HCT116 (cell line): ENCODE measurements at regions not wholly inside any gene's neighbourhood (a gene's known extent, or its start where the extent isn't known, plus 50 kb on each side); places are given as distances from the start of the nearest gene placed in this dataset.

Source experiments
- ATAC-seq: fragments of 200-7000 bp; cut with Tn5 transposase; 2 replicates; pipeline ENCODE4 v1.9.1; 2020; ENCODE audit warnings: mild to moderate bottlenecking, moderate library complexity
- BruUV-seq: library from RNA; stranded (reverse); fragments of 400-500 nt; replicated peaks from 2 replicates; lab custom pipeline; 2021; lab: Mats Ljungman, UMichigan
- CTCF ChIA-PET: fragments of 300-600 bp; sonication (Branson Sonifier 250); formaldehyde crosslinking; loops from one replicate; lab custom pipeline; 2021; ENCODE audit warnings: antibody characterized with exemption; lab: Charles Lee
- POLR2A ChIA-PET: fragments of 300-600, 350-600 bp; sonication (Branson Sonifier 250); formaldehyde crosslinking; loops from one replicate; lab custom pipeline; 2021; ENCODE audit warnings: antibody characterized with exemption; lab: Charles Lee
- RAD21 ChIA-PET, 2 experiments: fragments of 300-600 bp; sonication (Branson Sonifier 250); formaldehyde crosslinking; loops; one replicate each; lab custom pipeline; 2023; ENCODE audit warnings: low total read pairs in 2 of 2; ENCODE audit not compliant: uncharacterized antibody in 2 of 2, unreplicated experiment in 2 of 2, low non-redundant PET in 1 of 2; lab: Charles Lee
- DNase-seq: peaks from one replicate; pipeline ENCODE4 v3.0.0-alpha.2; 2010; ENCODE audit warnings: low read depth, low spot score
- H2AFZ ChIP-seq: fragments of 200-600 bp; shearing (Covaris generic), sonication (generic); 2 replicates; pipeline ENCODE4 v1.6.1; 2017; ENCODE audit warnings: low read depth, mixed run types, mixed read lengths, antibody characterized with exemption, low read length; ENCODE audit not compliant: poor library complexity, severe bottlenecking
- H3K27ac ChIP-seq: 2 replicates; pipeline ENCODE4 v1.5.1; 2012; ENCODE audit warnings: low read depth, low read length
- H3K27me3 ChIP-seq: fragments of 200-600 bp; sonication (generic); 2 replicates; pipeline ENCODE4 v1.6.1; 2016; ENCODE audit warnings: mixed run types, low read length, mixed read lengths; ENCODE audit not compliant: insufficient read depth
- H3K36me3 ChIP-seq, 2 experiments: fragments of 200-500 bp in 1 of 2; fragments of 200-600 bp in 1 of 2; sonication (Bioruptor generic) in 1 of 2; sonication (generic) in 1 of 2; 2 replicates each; pipeline versions ENCODE4 v1.5.1 to v1.6.1; 2014 to 2016; ENCODE audit warnings: low read length in 2 of 2, inconsistent platforms in 1 of 2, mixed read lengths in 1 of 2, mixed run types in 1 of 2; ENCODE audit not compliant: insufficient read depth in 2 of 2, control insufficient read depth in 1 of 2
- H3K4me1 ChIP-seq, 2 experiments: fragments of 200-600 bp in 1 of 2; sonication (generic) in 1 of 2; 2 replicates each; pipeline versions ENCODE4 v1.5.1 to v1.6.1; 2012 to 2017; ENCODE audit warnings: low read length in 2 of 2, inconsistent platforms in 1 of 2, mild to moderate bottlenecking in 1 of 2, mixed read lengths in 1 of 2, mixed run types in 1 of 2, moderate library complexity in 1 of 2; ENCODE audit not compliant: insufficient read depth in 2 of 2, control insufficient read depth in 1 of 2
- H3K4me2 ChIP-seq: fragments of 200-600 bp; sonication (generic); 2 replicates; pipeline ENCODE4 v1.6.1; 2017; ENCODE audit warnings: mixed run types, low read length, mixed read lengths
- H3K4me3 ChIP-seq, 2 experiments: fragments of 200-600 bp in 1 of 2; sonication (generic) in 1 of 2; replicated peaks in 1 of 2; 2 replicates each; pipeline ENCODE4 v1.5.1; 2011 to 2016; ENCODE audit warnings: low read length in 2 of 2, control low read depth in 1 of 2, low read depth in 1 of 2, mild to moderate bottlenecking in 1 of 2, mixed read lengths in 1 of 2, mixed run types in 1 of 2
- H3K79me2 ChIP-seq: fragments of 200-600 bp; sonication (generic); 2 replicates; pipeline ENCODE4 v1.6.1; 2017; ENCODE audit warnings: mild to moderate bottlenecking, mixed run types, low read length, moderate library complexity, mixed read lengths; ENCODE audit not compliant: insufficient read depth
- H3K9ac ChIP-seq: fragments of 200-600 bp; sonication (generic); 2 replicates; pipeline ENCODE4 v1.6.1; 2016; ENCODE audit warnings: low read length, mixed read lengths
- H3K9me2 ChIP-seq: fragments of 200-600 bp; sonication (generic), shearing (Covaris generic); 2 replicates; pipeline ENCODE4 v1.6.1; 2017; ENCODE audit warnings: mixed run types, mild to moderate bottlenecking, moderate library complexity; ENCODE audit not compliant: insufficient read depth
- H3K9me3 ChIP-seq, 2 experiments: fragments of 200-500 bp in 1 of 2; fragments of 200-600 bp in 1 of 2; sonication (Bioruptor generic) in 1 of 2; sonication (generic) in 1 of 2; 2 replicates each; pipeline ENCODE4 v1.6.1; 2014 to 2017; ENCODE audit warnings: low read length in 2 of 2, mixed read lengths in 2 of 2, inconsistent platforms in 1 of 2, low read depth in 1 of 2, mild to moderate bottlenecking in 1 of 2, mixed run types in 1 of 2, moderate library complexity in 1 of 2; ENCODE audit not compliant: control insufficient read depth in 1 of 2, insufficient read depth in 1 of 2
- H4K20me1 ChIP-seq: fragments of 200-600 bp; sonication (generic), shearing (Covaris generic); 2 replicates; pipeline ENCODE4 v1.6.1; 2017; ENCODE audit warnings: mixed run types, mild to moderate bottlenecking, moderate library complexity; ENCODE audit not compliant: insufficient read depth
- CBX3 ChIP-seq: IDR thresholded peaks from 2 replicates; pipeline ENCODE4 v1.6.1; 2012; ENCODE audit warnings: low read depth
- CEBPB ChIP-seq: IDR thresholded peaks from 2 replicates; pipeline ENCODE4 v1.6.1; 2012; ENCODE audit warnings: low read depth
- EGR1 ChIP-seq: IDR thresholded peaks from 2 replicates; pipeline ENCODE4 v1.6.1; 2012; ENCODE audit warnings: low read depth
- EZH2 ChIP-seq: fragments of 200-600 bp; sonication (generic); IDR thresholded peaks from 2 replicates; pipeline ENCODE4 v1.6.1; 2017; ENCODE audit warnings: antibody characterized with exemption, mixed run types
- EZH2phosphoT487 ChIP-seq: fragments of 200-600 bp; IDR thresholded peaks from 2 replicates; pipeline ENCODE4 v1.6.1; 2018; ENCODE audit warnings: antibody characterized with exemption, borderline replicate concordance
- FOSL1 ChIP-seq: IDR thresholded peaks from 2 replicates; pipeline ENCODE4 v1.6.1; 2012; ENCODE audit warnings: low read depth
- JUND ChIP-seq: IDR thresholded peaks from 2 replicates; pipeline ENCODE4 v1.6.1; 2012
- POLR2A ChIP-seq: IDR thresholded peaks from 2 replicates; pipeline ENCODE4 v1.7.0; 2011; ENCODE audit warnings: borderline replicate concordance; ENCODE audit not compliant: insufficient read depth, insufficient read length; ENCODE audit errors: extremely low read depth
- SIN3A ChIP-seq: IDR thresholded peaks from 2 replicates; pipeline ENCODE4 v1.6.1; 2012; ENCODE audit warnings: low read depth
- SP1 ChIP-seq: IDR thresholded peaks from 2 replicates; pipeline ENCODE4 v1.6.1; 2012; ENCODE audit warnings: low read depth
- TCF7L2 ChIP-seq: IDR thresholded peaks from 2 replicates; pipeline ENCODE4 v1.7.0; 2011; ENCODE audit warnings: borderline replicate concordance, inconsistent platforms; ENCODE audit not compliant: insufficient read depth, insufficient read length; ENCODE audit errors: extremely low read depth
- ZBTB33 ChIP-seq: IDR thresholded peaks from 2 replicates; pipeline ENCODE4 v1.6.1; 2011; ENCODE audit warnings: mild to moderate bottlenecking, low read length, moderate library complexity; ENCODE audit not compliant: insufficient replicate concordance; ENCODE audit errors: extremely low read depth
- ZNF274 ChIP-seq: fragments of 200-500 bp; sonication (Bioruptor generic); IDR thresholded peaks from 2 replicates; pipeline ENCODE4 v1.6.1; 2014; ENCODE audit warnings: mild to moderate bottlenecking, low read depth, low read length, inconsistent platforms
- intact Hi-C: fragments of 100-400 bp; cut with micrococcal nuclease; formaldehyde crosslinking; loops from 2 replicates; pipeline ENCODE4 v1.10.0; 2022
- TF ChIP-seq, protein P1 (sequence below): IDR thresholded peaks from 2 replicates; pipeline ENCODE4 v1.6.1; 2012; ENCODE audit warnings: low read depth
- TF ChIP-seq, protein P2 (sequence below), 3 experiments: fragments of 200-600 bp in 1 of 3; sonication (generic) in 1 of 3; IDR thresholded peaks in 2 of 3; conservative IDR thresholded peaks in 1 of 3; 2 replicates each; pipeline ENCODE4 v1.5.1; 2012 to 2017; ENCODE audit warnings: low read depth in 2 of 3, low read length in 2 of 3, antibody characterized with exemption in 1 of 3, borderline replicate concordance in 1 of 3, control low read depth in 1 of 3, mild to moderate bottlenecking in 1 of 3, mixed read lengths in 1 of 3, mixed run types in 1 of 3, moderate library complexity in 1 of 3; ENCODE audit not compliant: insufficient read depth in 1 of 3

DNA sequence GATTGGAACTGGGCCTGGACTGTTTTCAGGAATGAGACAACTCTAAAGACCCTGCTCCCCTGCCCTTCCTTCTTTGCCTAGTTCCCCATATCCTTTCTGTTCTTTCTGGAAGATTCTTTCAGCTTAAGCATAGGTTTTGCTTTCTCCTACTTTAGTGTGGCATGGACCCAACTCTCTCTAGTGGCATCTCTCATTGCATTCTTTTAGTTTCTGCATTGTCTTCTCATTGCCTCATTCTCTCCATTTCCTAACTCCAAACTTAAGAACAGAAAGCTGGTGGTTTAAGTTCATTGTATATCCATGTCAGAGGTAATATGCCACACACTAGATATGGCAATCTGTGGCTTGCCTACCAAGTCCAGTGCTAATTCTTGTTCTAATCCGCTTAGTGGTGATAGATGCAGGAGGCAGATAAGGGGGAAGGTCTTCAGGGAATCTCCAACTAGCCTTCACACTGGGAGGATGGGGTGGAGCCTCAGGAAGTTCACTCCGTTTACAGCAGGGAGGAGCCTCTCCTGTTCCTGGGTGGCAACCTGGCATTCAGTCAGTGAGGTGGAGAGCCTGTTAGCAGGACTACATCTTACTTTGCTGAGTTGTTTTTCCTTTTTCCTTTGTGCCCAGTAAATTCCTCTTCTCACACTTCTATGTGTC lies 165.1 kb upstream of the LMNTD1 start:
- H4K20me1 ChIP-seq: no peaks in the 10 kb centered on the region
- no peaks in the 10 kb centered on the region for H3K79me2 ChIP-seq
- BruUV-seq: no TSS peak
- H3K4me3 ChIP-seq: no peak overlapping the region
- TF ChIP-seq EGR1 (no peak), TCF7L2 (no peak), CBX3 (no peak), SIN3A (no peak), ZNF274 (no peak), FOSL1 (no peak), SP1 (no peak), JUND (no peak), CEBPB (no peak), EZH2phosphoT487 (no peak), POLR2A (no peak), ZBTB33 (no peak), EZH2 (no peak)
- TF ChIP-seq, protein P1, sequence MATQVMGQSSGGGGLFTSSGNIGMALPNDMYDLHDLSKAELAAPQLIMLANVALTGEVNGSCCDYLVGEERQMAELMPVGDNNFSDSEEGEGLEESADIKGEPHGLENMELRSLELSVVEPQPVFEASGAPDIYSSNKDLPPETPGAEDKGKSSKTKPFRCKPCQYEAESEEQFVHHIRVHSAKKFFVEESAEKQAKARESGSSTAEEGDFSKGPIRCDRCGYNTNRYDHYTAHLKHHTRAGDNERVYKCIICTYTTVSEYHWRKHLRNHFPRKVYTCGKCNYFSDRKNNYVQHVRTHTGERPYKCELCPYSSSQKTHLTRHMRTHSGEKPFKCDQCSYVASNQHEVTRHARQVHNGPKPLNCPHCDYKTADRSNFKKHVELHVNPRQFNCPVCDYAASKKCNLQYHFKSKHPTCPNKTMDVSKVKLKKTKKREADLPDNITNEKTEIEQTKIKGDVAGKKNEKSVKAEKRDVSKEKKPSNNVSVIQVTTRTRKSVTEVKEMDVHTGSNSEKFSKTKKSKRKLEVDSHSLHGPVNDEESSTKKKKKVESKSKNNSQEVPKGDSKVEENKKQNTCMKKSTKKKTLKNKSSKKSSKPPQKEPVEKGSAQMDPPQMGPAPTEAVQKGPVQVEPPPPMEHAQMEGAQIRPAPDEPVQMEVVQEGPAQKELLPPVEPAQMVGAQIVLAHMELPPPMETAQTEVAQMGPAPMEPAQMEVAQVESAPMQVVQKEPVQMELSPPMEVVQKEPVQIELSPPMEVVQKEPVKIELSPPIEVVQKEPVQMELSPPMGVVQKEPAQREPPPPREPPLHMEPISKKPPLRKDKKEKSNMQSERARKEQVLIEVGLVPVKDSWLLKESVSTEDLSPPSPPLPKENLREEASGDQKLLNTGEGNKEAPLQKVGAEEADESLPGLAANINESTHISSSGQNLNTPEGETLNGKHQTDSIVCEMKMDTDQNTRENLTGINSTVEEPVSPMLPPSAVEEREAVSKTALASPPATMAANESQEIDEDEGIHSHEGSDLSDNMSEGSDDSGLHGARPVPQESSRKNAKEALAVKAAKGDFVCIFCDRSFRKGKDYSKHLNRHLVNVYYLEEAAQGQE: no peak
- TF ChIP-seq, protein P2, sequence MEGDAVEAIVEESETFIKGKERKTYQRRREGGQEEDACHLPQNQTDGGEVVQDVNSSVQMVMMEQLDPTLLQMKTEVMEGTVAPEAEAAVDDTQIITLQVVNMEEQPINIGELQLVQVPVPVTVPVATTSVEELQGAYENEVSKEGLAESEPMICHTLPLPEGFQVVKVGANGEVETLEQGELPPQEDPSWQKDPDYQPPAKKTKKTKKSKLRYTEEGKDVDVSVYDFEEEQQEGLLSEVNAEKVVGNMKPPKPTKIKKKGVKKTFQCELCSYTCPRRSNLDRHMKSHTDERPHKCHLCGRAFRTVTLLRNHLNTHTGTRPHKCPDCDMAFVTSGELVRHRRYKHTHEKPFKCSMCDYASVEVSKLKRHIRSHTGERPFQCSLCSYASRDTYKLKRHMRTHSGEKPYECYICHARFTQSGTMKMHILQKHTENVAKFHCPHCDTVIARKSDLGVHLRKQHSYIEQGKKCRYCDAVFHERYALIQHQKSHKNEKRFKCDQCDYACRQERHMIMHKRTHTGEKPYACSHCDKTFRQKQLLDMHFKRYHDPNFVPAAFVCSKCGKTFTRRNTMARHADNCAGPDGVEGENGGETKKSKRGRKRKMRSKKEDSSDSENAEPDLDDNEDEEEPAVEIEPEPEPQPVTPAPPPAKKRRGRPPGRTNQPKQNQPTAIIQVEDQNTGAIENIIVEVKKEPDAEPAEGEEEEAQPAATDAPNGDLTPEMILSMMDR (IDR thresholded peaks at IDR 0.05 in 2 of 3, conservative IDR thresholded peaks at IDR 0.05 in 1 of 3; ENCODE audit: borderline replicate concordance in 1 of 3, insufficient read depth in 1 of 3, low read depth in 2 of 3, low read length in 2 of 3): no peak
- TF ChIP-seq, all 23 proteins: peak for 0
- H3K4me2 ChIP-seq: no peak overlapping the region
- DNase-seq: no peak
- H3K27me3 ChIP-seq: no peaks in the 10 kb centered on the region
- no peak for ATAC-seq
- RAD21 ChIA-PET: no interaction called here
- no peaks in the 10 kb centered on the region for H3K4me1 ChIP-seq
- POLR2A ChIA-PET: no interaction called here
- CTCF ChIA-PET: no interaction called here
- H3K9me2 ChIP-seq: no peaks in the 10 kb centered on the region
- no peaks in the 10 kb centered on the region for H3K9me3 ChIP-seq
- no peak overlapping the region for H3K9ac ChIP-seq
- intact Hi-C loops: no loop called here
- no peak overlapping the region for H2AFZ ChIP-seq
- no peak overlapping the region for H3K27ac ChIP-seq
- H3K36me3 ChIP-seq: no peaks in the 10 kb centered on the region
